ENCODE measurements at regions not wholly inside any gene's neighbourhood (a gene's known extent, or its start where the extent isn't known, plus 50 kb on each side); places are given as distances from the start of the nearest gene placed in this dataset.

DNA sequence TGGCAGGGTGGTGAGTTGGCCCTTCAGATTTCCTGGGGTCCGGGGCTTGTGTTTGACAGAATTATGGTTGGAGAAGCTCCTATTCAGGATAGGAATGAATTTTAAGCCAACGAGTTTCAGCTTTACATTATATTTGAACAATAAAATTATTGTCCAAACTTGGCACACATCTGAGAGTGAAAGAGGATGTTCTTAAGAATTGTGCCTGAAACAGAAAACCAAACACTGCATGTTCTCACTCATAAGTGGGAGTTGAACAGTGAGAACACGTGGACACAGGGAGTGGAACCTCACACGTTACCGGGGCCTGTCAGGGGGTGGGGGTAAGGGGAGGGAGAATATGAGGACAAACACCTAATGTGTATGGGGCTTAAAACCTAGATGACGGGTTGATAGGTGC is 111.8 kb upstream of the ACTBL2 start:
- TF ChIP-seq, protein P1, sequence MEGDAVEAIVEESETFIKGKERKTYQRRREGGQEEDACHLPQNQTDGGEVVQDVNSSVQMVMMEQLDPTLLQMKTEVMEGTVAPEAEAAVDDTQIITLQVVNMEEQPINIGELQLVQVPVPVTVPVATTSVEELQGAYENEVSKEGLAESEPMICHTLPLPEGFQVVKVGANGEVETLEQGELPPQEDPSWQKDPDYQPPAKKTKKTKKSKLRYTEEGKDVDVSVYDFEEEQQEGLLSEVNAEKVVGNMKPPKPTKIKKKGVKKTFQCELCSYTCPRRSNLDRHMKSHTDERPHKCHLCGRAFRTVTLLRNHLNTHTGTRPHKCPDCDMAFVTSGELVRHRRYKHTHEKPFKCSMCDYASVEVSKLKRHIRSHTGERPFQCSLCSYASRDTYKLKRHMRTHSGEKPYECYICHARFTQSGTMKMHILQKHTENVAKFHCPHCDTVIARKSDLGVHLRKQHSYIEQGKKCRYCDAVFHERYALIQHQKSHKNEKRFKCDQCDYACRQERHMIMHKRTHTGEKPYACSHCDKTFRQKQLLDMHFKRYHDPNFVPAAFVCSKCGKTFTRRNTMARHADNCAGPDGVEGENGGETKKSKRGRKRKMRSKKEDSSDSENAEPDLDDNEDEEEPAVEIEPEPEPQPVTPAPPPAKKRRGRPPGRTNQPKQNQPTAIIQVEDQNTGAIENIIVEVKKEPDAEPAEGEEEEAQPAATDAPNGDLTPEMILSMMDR (IDR thresholded peaks at IDR 0.05; ENCODE audit: low read length): no peak
- TF ChIP-seq EZH2 (IDR thresholded peaks at IDR 0.05; ENCODE audit: borderline replicate concordance, low read length): no peak
